ENCODE measurements at regions not wholly inside any gene's neighbourhood (a gene's known extent, or its start where the extent isn't known, plus 50 kb on each side); places are given as distances from the start of the nearest gene placed in this dataset.

DNA sequence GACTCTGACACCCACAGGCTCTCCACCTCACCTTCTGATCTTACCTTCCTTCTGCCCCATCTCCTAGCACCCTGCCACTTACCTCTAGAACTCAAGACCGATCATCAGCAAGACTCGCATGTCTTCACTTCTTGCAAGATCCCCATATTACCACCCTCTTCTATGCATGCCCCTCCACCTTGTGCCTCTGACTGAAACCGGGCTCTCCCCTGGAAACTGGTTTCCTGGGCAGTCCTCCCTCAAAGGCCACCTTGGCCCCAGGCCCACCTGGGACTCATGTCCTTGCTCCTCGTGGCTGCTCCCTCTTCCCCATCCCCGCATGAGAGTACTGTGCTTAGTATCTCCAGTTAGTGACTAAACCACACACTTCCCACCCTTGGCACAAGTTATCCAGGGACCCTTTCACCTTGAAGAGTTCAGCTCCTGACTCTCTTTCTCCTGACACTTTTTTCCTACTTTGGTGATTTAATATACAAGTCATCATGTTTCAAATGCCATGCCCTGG is 136.7 kb downstream of the SPATA19 start:
- TF ChIP-seq, protein P1, sequence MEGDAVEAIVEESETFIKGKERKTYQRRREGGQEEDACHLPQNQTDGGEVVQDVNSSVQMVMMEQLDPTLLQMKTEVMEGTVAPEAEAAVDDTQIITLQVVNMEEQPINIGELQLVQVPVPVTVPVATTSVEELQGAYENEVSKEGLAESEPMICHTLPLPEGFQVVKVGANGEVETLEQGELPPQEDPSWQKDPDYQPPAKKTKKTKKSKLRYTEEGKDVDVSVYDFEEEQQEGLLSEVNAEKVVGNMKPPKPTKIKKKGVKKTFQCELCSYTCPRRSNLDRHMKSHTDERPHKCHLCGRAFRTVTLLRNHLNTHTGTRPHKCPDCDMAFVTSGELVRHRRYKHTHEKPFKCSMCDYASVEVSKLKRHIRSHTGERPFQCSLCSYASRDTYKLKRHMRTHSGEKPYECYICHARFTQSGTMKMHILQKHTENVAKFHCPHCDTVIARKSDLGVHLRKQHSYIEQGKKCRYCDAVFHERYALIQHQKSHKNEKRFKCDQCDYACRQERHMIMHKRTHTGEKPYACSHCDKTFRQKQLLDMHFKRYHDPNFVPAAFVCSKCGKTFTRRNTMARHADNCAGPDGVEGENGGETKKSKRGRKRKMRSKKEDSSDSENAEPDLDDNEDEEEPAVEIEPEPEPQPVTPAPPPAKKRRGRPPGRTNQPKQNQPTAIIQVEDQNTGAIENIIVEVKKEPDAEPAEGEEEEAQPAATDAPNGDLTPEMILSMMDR (conservative IDR thresholded peaks at IDR 0.05; ENCODE audit: low read depth, low read length) = no peak
- TF ChIP-seq EZH2phosphoT487 (IDR thresholded peaks at IDR 0.05; ENCODE audit: borderline replicate concordance, low read length) (no peak), EZH2 (IDR thresholded peaks at IDR 0.05; ENCODE audit: low read length, unreplicated experiment) (no peak)
